Activated CD8-positive, alpha-beta memory T cell treated with anti-CD3 and anti-CD28 coated beads, Interleukin-2, amount 50 U/mL, for 4 hours (primary cell): ENCODE measurements at regions not wholly inside any gene's neighbourhood (a gene's known extent, or its start where the extent isn't known, plus 50 kb on each side); places are given as distances from the start of the nearest gene placed in this dataset.
"Not testable (repeated sequence)": the region's sequence is repeated elsewhere in the genome, so short reads cannot be mapped to it uniquely, and the experiment has no call there.

Source experiments
- DNase-seq: peaks from one replicate; pipeline ENCODE4 v3.0.0-alpha.2; 2020

- no peak for DNase-seq
These were observed 172.8 kb upstream of the IRF2BP2 start for GRCh38 chr1:234782791-234783190.

DNA sequence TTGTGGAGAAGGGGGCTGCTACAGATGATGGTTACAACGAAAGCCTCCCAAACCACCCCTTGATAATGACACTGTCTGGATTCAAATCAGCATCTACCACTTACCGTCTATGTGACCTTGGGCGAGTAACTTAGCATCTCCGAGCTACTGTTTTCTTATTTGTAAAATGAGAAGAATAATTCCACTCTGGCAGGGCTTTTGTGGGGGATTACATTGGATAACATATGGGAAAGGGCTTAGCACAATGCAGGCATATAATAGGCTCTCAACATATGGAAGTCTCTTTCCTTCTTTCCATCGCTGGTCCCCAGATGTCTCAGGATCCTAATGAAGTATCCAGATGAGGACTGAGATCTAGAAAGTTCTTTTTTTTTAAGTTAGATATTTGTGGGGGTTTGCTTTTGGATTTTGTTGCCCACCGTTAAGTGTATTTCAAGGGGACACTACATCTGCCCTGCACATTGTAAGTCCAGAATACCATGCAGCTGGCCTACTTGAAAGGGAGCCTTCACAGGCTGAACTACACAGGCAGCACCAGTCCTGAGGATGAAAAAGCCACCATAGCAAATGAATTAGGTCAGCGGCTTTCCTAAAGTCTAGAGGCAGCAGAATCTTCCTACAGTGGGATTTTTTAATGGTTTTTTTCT lies 172.2 kb upstream of the IRF2BP2 start:
- no peak for DNase-seq

- DNase-seq: no peak
These were observed 171.5 kb upstream of the IRF2BP2 start for GRCh38 chr1:234781241-234782065.

DNA sequence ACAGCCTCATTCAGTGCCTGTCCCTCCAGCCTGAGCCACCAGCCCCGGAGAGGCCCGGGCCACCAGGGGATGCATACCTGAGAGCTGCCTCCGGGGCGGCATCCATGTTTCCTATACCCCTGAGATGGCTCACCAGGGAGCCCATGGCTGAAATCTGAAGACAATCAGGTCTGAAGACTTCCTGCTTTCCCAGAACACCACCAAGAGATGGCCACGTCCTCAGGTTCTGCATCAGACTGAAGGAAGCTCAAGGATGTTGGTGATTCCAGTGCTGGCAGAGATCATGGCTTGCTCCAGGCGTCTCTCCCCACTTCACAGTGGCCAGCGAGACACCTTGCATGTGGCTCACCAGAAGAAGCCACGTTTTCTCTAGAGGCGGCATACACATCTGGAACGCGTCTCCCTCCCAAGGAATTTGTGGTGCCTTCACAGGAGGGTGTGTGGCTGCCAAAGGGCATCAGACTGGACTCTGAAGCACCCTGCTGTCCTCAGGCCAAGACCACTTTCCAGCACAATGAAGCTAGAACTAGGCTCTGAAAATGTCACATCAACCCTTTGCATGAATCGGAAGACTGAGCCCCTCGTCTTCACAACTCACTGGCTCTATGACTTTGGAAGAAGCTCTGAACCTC lies 170.7 kb upstream of the IRF2BP2 start:
- DNase-seq: no peak

DNA sequence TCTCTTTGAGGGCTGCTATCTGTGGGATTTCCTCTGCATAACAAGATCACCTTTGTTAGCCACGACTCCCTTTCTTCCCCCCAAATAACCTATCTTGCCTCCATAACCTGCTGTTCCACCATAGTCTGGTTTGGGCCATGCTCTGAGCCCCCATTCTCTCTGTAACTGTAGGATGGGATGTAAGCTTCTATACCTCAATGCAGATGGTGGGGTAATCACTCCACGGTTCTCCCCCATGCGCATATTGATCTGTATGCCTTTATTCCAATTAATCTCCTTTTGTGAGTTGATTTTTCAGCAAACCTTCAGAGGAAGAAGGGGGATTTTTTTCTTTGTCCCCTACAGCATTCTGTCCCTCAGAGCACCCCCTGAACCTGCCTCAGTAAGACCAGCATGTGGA lies 170.1 kb upstream of the IRF2BP2 start:
- no peak for DNase-seq

- DNase-seq: not testable (repeated sequence)
These were observed 169.6 kb upstream of the IRF2BP2 start for GRCh38 chr1:234779600-234779999.

DNA sequence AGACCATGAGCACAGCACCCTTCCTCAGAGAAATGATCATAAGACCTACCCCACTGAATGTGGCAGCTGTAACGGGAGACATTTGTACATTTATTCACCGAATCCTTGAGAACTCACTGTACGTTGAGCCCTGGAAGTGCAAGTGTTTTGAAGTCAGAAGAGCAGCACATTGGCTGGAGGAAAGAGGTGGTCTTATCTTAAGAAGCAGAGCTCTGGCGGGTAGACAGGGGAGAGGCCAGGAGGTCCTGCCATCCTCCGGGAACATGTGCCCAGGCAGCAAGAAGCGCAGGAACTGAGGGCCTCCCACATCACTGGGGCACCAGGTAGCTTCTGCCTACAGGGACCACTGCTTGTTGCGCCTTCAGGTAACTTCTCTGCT lies 169.2 kb upstream of the IRF2BP2 start:
- DNase-seq: no peak

GRCh38 chr1:234778221-234779159 lies 168.5 kb upstream of the IRF2BP2 start:
- no peak for DNase-seq

- no peak for DNase-seq
These were observed 167.9 kb upstream of the IRF2BP2 start for GRCh38 chr1:234777856-234778220.

DNA sequence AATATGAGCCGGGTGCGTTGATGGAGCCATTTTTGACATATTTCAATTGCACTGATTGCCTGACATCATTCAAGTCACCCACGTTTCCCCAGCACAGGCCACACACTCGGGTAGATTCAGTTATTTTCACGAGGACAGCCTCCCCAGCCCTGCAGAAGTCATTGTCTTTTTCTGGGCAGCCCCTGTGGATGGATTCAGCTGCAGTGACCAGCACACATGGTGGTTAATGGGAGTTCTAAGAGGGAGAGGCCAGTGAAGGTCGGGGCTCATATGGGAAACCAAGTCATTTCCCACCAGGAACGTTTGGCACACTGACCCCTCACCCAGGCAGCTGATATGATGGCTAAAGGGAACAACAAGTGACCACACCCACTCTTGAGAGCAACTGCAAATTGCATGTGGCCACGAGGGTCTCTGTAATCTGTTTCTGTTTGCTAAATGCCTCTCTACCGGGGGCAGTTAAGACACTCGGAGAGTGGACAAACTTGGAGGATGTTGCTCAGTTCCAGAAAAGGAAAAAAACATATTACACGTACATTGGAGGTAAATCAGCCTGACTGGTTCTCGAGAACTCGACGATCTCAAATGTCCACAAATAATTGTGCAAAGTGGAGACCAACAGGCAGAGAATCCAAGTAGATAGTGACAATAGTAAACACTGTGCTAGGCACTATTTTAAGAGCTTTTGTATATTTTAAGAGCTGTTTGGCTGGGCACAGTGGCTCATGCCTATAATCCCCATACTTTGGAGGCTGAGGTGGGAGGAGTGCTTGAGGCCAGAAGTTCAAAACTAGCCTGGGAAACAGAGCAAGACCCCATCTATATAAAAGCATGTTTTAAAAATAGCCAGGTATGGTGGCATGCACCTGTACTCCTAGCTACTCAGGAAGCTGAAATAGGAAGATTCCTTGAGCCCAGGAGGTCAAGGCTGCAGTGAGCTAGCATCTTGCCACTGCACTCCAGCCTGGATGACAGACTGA lies 167.2 kb upstream of the IRF2BP2 start:
- no peak for DNase-seq

- DNase-seq: no peak
These were observed 166.4 kb upstream of the IRF2BP2 start for GRCh38 chr1:234776256-234776875.

- DNase-seq: no peak
These were observed 165.7 kb upstream of the IRF2BP2 start for GRCh38 chr1:234775477-234776246.

DNA sequence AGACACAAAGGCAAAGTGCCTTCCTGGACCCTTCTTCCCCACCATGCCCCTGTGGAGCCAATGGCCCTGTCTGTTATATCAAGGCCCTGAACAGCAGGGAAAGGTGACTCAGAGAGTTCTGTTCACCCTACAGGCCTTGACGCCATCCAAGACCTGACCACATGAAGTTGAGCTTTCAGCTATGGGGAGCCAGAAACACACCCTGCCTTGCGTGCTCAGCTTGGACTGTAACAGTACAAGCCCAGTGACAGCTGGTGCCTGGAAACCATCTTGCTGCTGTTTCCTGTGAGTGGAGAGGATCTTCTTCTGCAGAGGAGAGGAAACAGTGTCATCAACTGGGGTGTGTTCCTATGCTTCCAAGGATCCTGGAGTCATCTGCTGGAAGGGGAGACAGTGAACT lies 165.0 kb upstream of the IRF2BP2 start:
- no peak for DNase-seq

DNA sequence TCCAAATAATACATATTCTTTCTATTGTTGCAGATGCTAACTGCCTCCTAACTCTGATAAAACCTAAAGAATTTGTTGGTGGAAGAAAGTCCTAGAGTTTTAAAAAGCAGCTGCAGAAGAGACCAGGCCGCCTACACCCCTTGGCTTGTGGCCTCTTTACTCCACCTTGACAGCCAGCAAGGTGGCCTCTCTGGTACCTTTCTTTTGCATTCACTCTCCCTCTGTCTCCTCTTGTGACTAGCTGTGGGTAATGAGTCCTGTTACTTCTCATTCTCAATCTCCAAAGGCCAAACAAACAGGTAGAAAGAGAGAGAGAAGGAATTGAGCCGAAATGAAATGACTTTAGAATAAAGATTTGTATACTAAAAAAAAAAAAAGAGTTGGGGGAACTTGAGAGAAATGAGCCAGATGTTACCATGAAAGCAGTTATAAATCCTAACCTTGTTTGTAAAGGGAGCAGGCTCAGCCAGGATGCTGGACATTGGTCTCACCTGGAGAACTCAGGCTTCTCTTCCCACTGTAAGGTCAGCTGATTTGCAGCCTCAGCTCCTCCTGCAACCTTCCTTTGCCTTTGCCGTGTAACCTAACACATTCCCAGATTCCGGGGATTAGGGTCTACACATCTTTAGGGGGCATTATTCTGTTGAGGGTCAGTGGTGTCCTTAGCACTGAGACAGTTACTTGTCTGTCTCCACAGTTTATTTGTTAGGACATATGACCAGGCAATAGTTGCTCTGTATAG lies 164.1 kb upstream of the IRF2BP2 start:
- DNase-seq: no peak

DNA sequence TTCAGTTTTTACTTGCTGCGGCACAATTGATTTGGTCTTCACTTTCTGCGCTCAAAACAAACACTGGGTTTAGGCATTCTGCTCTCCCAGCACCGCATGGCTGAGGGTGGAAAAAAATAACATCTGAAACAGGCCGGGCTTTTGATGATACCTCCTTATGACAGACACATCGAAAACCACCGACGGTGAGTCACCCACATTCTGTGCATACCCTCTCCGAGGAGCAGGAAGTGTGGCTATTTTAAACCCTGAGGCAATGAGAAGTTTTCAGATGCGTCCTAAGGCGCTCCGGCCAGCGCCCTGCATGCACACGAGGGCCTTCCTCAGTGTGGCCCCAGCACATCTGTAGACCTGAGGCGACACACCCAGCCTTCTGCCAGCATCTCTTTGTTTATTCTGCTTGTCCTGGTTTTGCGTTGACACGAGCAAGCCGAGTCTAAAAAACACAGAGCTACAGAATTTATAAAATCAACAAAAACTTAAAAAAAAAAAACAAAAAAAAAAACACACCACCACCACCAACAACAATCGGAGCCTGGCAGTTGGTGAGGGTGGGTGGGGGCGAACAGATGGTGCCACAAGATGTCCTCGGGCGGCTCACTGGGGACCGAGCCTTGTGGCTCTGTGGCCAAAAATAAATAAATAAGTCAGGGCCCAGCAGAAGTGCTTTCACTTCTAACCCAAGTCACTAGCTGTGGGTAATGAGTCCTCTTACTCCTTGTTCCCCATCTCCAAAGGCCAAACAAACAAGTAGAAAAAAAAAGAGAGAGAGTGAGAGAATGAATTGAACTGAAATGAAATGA lies 162.6 kb upstream of the IRF2BP2 start:
- DNase-seq: peak; percentile 85

DNA sequence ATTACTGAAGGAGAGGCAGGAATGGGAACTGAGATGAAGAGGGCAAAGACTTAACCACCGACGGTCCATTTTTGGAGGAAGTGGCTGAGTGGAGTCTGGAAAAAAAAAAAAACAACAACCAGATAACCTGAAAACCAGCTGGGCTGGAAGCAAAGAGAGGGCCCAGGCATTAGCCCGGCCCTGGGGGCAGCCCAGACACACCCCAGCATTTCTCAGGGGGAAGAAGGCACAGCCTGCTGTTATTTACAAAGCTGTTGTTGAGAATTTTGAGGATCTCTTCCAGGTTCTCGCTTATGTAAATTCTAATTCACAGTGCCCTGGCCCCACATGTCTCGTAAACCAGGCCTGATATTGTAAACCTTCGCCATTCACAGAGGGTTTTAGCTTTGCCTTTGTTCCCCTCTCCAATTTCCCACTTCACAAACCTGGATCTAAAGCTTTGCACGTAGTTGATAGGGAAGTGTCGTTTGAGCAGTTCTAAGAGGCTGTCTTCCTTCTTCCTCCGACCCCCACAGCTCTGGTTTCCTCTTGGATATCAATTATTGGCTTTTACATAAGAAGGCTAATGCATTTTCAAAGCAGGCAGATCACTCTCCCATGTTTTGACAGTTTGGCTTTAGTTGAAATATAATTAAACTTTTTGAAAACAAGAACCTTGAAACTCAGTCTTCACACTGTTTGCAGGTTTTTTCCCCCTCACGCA lies 161.8 kb upstream of the IRF2BP2 start:
- no peak for DNase-seq

DNA sequence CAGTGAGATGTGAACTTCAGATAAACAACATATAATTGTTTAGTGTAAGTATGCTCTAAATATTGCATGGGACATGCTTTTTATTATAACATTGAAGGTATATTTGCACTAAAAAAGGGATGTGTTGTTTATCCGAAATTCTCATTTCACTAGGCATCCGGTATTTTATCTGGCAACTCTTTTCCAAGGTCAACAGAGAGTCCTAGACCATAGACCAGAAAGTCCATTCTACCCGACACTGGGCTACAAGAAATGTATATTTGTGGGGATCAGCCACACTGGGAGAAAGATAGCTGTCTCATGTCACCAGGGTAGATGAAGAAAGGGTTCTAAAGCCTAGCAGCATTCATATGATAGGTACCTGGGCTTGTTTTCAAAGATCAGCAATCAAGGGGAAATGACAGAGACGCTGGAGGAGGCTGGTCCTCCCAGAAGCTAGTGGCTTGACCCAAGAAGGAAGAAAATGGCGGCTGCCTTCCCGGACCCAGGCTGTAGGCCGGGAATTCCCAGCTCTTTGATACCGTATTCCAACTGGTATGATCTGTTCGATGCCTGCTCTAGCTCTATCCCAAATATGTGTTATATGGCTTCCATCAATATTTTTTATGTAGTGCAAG lies 161.1 kb upstream of the IRF2BP2 start:
- no peak for DNase-seq
